Fibroblast of mammary gland (primary cell): ENCODE measurements at regions not wholly inside any gene's neighbourhood (a gene's known extent, or its start where the extent isn't known, plus 50 kb on each side); places are given as distances from the start of the nearest gene placed in this dataset.

ENCODE experiments used
- DNase-seq: peaks from one replicate; pipeline ENCODE4 v3.0.0-alpha.2; 2010; ENCODE audit warnings: low read depth
- H3K4me3 ChIP-seq: 2 replicates; pipeline ENCODE4 v1.5.1; 2011; ENCODE audit warnings: low read depth, mild to moderate bottlenecking, low read length, moderate library complexity; ENCODE audit not compliant: control insufficient read depth
- TF ChIP-seq, protein P1 (sequence below): conservative IDR thresholded peaks from 2 replicates; pipeline ENCODE4 v1.5.1; 2011; ENCODE audit warnings: low read depth, low read length, inconsistent platforms; ENCODE audit not compliant: control insufficient read depth, insufficient read depth

DNA sequence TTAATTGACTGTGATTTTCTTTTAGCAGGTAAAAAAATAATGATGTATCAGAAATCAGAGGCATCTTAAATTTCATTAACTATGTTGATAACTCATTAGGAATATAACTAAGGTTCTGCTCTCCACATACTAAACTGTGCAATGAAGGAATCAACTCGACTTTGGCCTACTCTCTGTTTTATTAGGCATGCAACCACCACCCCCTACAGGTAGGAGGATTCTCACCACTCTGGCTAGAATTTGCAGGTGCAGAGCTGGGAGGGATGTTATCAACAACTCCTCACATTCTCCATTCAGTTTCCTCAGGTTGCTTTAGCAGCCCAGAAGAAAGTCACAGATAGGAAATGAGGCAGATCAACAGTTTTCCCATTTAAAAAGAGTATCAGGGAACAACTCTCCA is 160.1 kb downstream of the COX18 start:
- TF ChIP-seq, protein P1, sequence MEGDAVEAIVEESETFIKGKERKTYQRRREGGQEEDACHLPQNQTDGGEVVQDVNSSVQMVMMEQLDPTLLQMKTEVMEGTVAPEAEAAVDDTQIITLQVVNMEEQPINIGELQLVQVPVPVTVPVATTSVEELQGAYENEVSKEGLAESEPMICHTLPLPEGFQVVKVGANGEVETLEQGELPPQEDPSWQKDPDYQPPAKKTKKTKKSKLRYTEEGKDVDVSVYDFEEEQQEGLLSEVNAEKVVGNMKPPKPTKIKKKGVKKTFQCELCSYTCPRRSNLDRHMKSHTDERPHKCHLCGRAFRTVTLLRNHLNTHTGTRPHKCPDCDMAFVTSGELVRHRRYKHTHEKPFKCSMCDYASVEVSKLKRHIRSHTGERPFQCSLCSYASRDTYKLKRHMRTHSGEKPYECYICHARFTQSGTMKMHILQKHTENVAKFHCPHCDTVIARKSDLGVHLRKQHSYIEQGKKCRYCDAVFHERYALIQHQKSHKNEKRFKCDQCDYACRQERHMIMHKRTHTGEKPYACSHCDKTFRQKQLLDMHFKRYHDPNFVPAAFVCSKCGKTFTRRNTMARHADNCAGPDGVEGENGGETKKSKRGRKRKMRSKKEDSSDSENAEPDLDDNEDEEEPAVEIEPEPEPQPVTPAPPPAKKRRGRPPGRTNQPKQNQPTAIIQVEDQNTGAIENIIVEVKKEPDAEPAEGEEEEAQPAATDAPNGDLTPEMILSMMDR, result no peak
- DNase-seq, result no peak
- no peak overlapping the region for H3K4me3 ChIP-seq

DNA sequence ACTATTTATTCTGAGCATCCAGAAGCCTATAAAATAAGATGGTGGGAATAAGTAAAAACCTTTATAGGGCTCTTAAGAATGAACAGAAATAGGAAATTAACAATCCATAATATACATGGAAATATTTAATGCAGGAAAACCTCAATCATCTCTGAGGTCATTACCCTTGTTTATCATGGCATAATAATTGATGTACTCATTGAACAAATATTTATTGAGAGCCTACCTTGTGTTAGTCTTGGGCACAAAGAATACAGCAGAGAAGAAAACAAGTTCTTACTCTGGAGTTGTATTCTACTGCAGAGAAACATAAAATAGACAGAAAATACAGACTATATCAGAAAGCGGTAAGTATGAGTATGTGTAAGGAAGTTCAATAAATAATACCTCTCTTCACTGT is 167.2 kb downstream of the COX18 start:
- TF ChIP-seq, protein P1, result no peak
- no peak for DNase-seq
- no peak overlapping the region for H3K4me3 ChIP-seq

DNA sequence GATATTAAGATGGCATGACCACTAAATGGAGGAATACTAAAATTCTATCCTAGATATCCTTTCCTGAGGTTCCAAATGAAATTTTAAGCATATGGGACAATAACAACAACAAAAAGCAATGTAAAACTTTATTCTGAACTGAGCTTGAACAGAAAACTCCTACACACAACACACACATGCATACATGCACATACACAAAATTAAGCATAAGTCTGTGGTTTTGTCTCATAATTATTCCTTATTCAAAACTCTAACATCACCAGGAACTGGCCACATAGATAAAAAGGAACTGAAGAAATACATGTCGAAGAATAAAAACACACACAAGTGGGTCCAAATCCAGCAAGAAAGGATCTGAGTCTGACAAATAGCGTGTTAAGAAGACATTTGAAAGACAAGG is 168.0 kb downstream of the COX18 start:
- no peak overlapping the region for H3K4me3 ChIP-seq
- TF ChIP-seq, protein P1, result no peak

DNA sequence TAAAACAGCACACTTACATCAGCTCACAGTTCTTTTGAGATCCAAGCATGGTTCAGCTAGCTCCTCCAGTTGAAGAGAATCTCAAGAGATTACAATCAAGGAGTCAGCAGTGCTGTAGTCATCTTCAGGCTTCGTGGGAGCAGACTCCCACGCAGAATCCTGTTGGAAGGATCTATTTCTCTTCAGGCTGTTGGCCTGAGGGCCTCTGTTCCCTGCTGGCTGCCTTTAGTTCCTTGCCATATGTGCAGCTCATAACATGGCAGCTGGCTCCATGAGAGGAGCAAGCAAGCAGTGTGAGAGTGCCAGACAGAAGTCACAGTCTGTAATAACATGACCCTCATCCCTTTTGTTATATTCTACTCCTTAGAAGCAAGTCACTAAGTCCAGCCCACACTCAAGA is 168.6 kb downstream of the COX18 start:
- TF ChIP-seq, protein P1, result no peak
- peak; percentile 45 for DNase-seq
- no peak overlapping the region for H3K4me3 ChIP-seq

More for the DNA sequence above, 168.0 kb downstream of the COX18 start:
- DNase-seq, result no peak

DNA sequence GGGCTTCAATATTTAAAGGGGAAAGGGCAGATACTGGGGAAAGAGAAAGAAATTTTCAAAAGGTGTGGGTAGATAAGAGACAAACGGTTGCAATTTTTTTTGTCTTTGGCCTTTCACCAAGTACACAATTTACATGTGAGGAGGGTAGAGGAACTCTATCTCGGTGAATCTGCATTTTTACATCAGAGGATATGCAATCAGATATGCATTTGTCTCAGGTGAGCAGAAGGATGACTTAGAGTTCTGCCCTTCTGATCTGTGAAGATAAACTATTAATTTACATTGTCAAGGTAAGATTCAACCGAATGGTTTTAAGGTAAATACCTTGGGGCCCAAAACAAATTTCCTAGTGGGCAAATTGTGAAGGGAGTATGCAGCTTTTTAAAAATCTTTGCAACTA is 169.9 kb downstream of the COX18 start:
- TF ChIP-seq, protein P1, result no peak
- no peak overlapping the region for H3K4me3 ChIP-seq
- DNase-seq, result no peak

DNA sequence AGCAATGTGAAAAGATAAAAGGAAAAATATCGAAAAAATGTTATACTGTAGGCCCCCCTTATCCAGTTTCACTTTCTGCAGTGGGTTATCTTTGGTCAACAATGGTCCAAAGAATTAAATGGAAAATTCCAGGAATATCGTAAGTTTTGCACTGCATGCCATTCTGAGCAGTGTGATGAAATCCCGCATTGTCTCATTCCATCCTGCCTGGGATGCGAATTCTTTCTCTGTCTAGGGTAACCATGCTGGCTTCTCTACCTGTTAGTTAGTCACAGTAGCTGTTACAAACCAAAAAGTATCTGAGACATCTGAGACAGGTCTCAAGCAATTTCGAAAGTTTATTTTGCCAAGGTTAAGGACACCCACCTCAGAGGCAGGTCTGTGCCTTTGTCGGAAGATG is 170.3 kb downstream of the COX18 start:
- TF ChIP-seq, protein P1, result no peak
- no peak for DNase-seq
- no peak overlapping the region for H3K4me3 ChIP-seq

DNA sequence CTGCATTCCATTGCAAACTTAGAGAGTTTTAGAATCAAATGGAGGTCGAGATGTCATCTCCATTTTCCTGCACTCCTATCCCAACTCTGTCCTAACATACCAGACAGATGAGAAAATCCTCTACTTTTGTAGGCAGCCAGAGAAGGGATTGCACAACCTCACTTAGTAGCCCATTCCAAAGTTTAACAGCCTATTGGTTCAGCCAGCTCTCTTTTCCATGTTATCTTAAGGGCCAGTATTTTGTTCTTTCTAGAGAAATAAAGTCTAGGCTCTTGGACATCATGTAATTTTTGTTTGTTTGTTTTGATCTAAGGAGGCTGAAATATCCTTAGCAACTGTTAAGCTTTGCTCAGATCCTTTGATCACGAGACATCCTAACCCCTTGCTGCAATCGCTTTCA is 173.0 kb downstream of the COX18 start:
- H3K4me3 ChIP-seq, result no peak overlapping the region
- DNase-seq, result peak; percentile 81

More for the DNA sequence above, 173.0 kb downstream of the COX18 start:
- TF ChIP-seq, protein P1, result no peak
